SK-N-SH (cell line): ENCODE measurements at regions not wholly inside any gene's neighbourhood (a gene's known extent, or its start where the extent isn't known, plus 50 kb on each side); places are given as distances from the start of the nearest gene placed in this dataset.

ENCODE experiments used
- CTCF ChIP-seq: fragments of 200-600 bp; sonication (generic); IDR thresholded peaks from 2 replicates; pipeline ENCODE4 v1.6.1; 2017; ENCODE audit warnings: antibody characterized with exemption, mild to moderate bottlenecking, moderate library complexity
- RXRA ChIP-seq: IDR thresholded peaks from 2 replicates; pipeline ENCODE4 v1.4.0; 2012; ENCODE audit warnings: low read depth, mild to moderate bottlenecking, borderline replicate concordance

- TF ChIP-seq RXRA: no peak
- no peak for TF ChIP-seq CTCF
These were observed 693.6 kb downstream of the PRELID2 start for GRCh38 chr5:145141534-145141933.
